ENCODE measurements at regions not wholly inside any gene's neighbourhood (a gene's known extent, or its start where the extent isn't known, plus 50 kb on each side); places are given as distances from the start of the nearest gene placed in this dataset.

GRCh38 chr10:128839701-128840100 lies 627.3 kb upstream of the MGMT start:
- Histone ChIP-seq H3K27me3 (ENCODE audit: low read depth, low read length) (no peaks in the 10 kb centered on the region), H3K27ac (ENCODE audit: low read length) (no peak overlapping the region), H2AFZ (ENCODE audit: low read depth, low read length) (no peak overlapping the region), H3K9ac (ENCODE audit: low read length) (no peak overlapping the region), H4K20me1 (ENCODE audit: insufficient read depth, low read length) (no peaks in the 10 kb centered on the region), H3K79me2 (ENCODE audit: low read length) (no peaks in the 10 kb centered on the region), H3K9me3 (ENCODE audit: insufficient read depth, low read length) (no peaks in the 10 kb centered on the region), H3K36me3 (replicated peaks; ENCODE audit: low read depth, low read length) (no peaks in the 10 kb centered on the region), H3K4me2 (ENCODE audit: low read length) (no peak overlapping the region), H3K4me1 (ENCODE audit: low read length) (no peaks in the 10 kb centered on the region), H3K4me3 (ENCODE audit: low read length) (no peak overlapping the region)
- TF ChIP-seq EZH2phosphoT487 (IDR thresholded peaks at IDR 0.05; ENCODE audit: low read depth) = no peak
- TF ChIP-seq CTCF (IDR thresholded peaks at IDR 0.05; ENCODE audit: low read depth, low read length) = no peak

GRCh38 chr10:128843972-128844371 lies 623.1 kb upstream of the MGMT start:
- no peak overlapping the region for H2AFZ ChIP-seq (ENCODE audit: low read depth, low read length)
- no peaks in the 10 kb centered on the region for H3K9me3 ChIP-seq (ENCODE audit: insufficient read depth, low read length)
- TF ChIP-seq EZH2phosphoT487 (IDR thresholded peaks at IDR 0.05; ENCODE audit: low read depth) (no peak), CTCF (IDR thresholded peaks at IDR 0.05; ENCODE audit: low read depth, low read length) (no peak)
- no peaks in the 10 kb centered on the region for H3K27me3 ChIP-seq (ENCODE audit: low read depth, low read length)
- no peaks in the 10 kb centered on the region for H4K20me1 ChIP-seq (ENCODE audit: insufficient read depth, low read length)
- H3K4me1 ChIP-seq (ENCODE audit: low read length) = no peaks in the 10 kb centered on the region
- H3K4me2 ChIP-seq (ENCODE audit: low read length) = no peak overlapping the region
- no peak overlapping the region for H3K9ac ChIP-seq (ENCODE audit: low read length)
- H3K79me2 ChIP-seq (ENCODE audit: low read length) = no peaks in the 10 kb centered on the region
- H3K27ac ChIP-seq (ENCODE audit: low read length) = no peak overlapping the region
- no peaks in the 10 kb centered on the region for H3K36me3 ChIP-seq (replicated peaks; ENCODE audit: low read depth, low read length)
- no peak overlapping the region for H3K4me3 ChIP-seq (ENCODE audit: low read length)

GRCh38 chr10:128846927-128847326 lies 620.1 kb upstream of the MGMT start:
- Histone ChIP-seq H3K79me2 (ENCODE audit: low read length) (no peaks in the 10 kb centered on the region), H3K4me1 (ENCODE audit: low read length) (no peaks in the 10 kb centered on the region), H3K27ac (ENCODE audit: low read length) (no peak overlapping the region), H3K36me3 (replicated peaks; ENCODE audit: low read depth, low read length) (no peaks in the 10 kb centered on the region), H3K4me3 (ENCODE audit: low read length) (no peak overlapping the region), H3K27me3 (ENCODE audit: low read depth, low read length) (no peaks in the 10 kb centered on the region), H4K20me1 (ENCODE audit: insufficient read depth, low read length) (no peaks in the 10 kb centered on the region), H3K9me3 (ENCODE audit: insufficient read depth, low read length) (no peaks in the 10 kb centered on the region), H3K4me2 (ENCODE audit: low read length) (no peak overlapping the region), H3K9ac (ENCODE audit: low read length) (no peak overlapping the region), H2AFZ (ENCODE audit: low read depth, low read length) (no peak overlapping the region)
- TF ChIP-seq EZH2phosphoT487 (IDR thresholded peaks at IDR 0.05; ENCODE audit: low read depth) (no peak), CTCF (IDR thresholded peaks at IDR 0.05; ENCODE audit: low read depth, low read length) (no peak)

- Histone ChIP-seq H3K9me3 (ENCODE audit: insufficient read depth, low read length) (no peaks in the 10 kb centered on the region), H3K79me2 (ENCODE audit: low read length) (no peaks in the 10 kb centered on the region), H3K4me1 (ENCODE audit: low read length) (no peaks in the 10 kb centered on the region), H3K27me3 (ENCODE audit: low read depth, low read length) (no peaks in the 10 kb centered on the region), H3K4me3 (ENCODE audit: low read length) (no peak overlapping the region), H3K9ac (ENCODE audit: low read length) (no peak overlapping the region), H3K4me2 (ENCODE audit: low read length) (no peak overlapping the region), H4K20me1 (ENCODE audit: insufficient read depth, low read length) (no peaks in the 10 kb centered on the region), H3K27ac (ENCODE audit: low read length) (no peak overlapping the region), H2AFZ (ENCODE audit: low read depth, low read length) (no peak overlapping the region), H3K36me3 (replicated peaks; ENCODE audit: low read depth, low read length) (no peaks in the 10 kb centered on the region)
- TF ChIP-seq CTCF (IDR thresholded peaks at IDR 0.05; ENCODE audit: low read depth, low read length) (no peak), EZH2phosphoT487 (IDR thresholded peaks at IDR 0.05; ENCODE audit: low read depth) (no peak)
Measured at GRCh38 chr10:128848810-128849209, 618.2 kb upstream of the MGMT start.

All from OCI-LY3 (cell line).